NOMO-1 treated with dmso at 0.1 percent for 144 hours (cell line): ENCODE measurements at regions not wholly inside any gene's neighbourhood (a gene's known extent, or its start where the extent isn't known, plus 50 kb on each side); places are given as distances from the start of the nearest gene placed in this dataset.

ENCODE experiments used
- DNase-seq: peaks from one replicate; lab custom pipeline; 2025; ENCODE audit not compliant: unreplicated experiment; lab: John Stamatoyannopoulos, UW

DNA sequence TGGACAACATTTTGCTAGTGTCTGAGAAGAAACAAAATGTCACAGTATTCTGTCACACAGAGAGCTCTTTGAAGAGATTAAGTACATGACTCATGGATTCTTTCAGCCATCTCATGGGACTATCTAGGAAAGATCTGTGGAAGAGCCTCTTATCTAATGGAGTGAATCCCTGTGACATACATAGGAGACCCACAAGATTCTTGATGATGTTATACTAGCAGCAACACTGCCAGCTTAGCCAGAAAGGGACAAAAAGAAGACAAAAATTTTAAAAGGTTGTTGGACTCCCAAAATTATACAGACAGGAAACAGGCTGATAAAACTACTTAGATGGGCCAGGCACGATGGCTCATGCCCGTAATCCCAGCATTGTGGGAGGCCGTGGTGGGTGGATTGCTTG lies 143.3 kb upstream of the MGAT5 start:
- DNase-seq, result no peak

DNA sequence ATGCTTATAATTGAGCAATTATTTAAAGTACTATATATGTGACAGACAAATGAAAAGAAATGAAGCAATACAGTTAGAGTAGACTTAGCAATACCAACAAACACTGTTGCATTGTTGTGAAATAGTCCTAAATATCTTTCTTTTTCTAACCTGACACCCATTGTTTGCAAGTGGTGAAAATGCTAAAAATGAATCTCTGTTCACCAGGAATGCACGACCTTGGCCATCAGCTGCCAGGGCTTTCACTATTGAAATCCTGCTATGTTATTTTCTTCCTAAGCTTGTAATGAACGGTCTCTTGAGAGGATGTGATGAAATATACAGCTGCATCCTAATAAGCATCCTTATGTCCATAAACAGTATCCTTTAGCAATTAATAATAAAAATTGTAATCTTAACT lies 136.2 kb upstream of the MGAT5 start:
- no peak for DNase-seq

GRCh38 chr2:134118279-134119116 lies 135.4 kb upstream of the MGAT5 start:
- peak; percentile 67 for DNase-seq

DNA sequence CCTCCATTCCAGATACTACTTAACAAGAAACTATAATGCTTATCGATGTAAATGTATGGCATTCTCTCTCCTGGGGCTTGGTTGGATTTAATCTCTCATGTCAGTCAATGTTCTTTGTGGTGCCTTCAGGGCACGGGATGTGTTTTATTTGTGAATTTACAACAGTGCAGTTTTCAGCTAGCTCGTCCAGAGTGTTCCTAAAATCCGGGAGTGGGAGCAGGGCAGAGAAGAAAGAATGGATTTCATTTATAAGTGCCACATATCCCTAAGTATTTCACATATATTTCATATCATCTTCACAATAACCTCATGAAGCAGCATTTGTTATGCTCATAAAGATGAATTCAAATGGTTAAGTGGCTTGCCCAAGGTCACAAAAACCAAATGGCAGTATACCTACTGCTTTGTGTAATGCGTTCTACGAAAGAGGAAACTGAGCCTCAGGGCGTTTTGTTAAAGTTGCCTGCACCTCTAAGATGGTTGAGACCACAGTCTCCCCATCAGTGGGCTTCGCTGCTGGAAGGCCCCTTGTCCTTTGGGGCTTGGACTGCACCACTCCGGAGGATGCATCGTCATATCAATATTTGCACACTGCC lies 134.7 kb upstream of the MGAT5 start:
- peak; percentile 65 for DNase-seq

DNA sequence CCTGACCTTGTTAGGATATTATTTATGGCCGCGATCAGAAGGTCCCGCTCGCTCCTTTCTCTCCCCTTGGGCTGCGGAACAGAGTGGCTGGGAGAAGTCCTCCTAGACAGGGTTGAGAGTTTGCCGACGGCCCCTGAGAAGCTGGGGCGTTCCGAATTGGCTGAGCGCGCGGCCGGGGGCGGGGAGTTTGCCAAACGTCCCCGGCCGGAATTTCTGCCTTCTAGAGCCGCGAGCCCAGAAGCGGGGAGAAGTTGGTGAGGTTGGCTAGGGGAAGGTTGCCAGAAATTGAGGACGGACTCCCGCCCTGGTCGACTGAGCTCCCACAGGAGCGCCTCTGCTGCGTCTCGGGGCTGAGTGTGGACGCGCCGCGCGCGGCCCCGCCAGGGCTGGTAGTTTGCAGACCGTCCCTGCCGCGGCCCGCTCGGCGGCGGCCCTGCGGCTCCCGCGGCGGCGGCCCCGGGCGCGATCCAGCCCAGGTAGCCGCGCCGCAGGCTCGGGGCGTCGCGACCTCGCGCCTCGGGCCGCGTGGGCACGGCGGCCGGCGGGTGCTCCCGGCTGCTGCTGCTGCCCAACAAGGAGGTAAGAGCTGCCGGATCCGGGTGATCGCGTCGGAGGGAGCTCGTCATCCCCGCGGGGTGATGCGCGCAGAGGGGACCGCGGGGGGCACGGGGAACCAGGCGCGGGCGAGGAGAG lies 134.0 kb upstream of the MGAT5 start:
- peak; percentile 89 for DNase-seq

- no peak for DNase-seq
Observed at GRCh38 chr2:134120406-134120732, 133.5 kb upstream of the MGAT5 start.

- peak; percentile 32 for DNase-seq
Observed at GRCh38 chr2:134120733-134121630, 132.9 kb upstream of the MGAT5 start.

GRCh38 chr2:134122610-134123009 lies 131.3 kb upstream of the MGAT5 start:
- DNase-seq, result no peak

GRCh38 chr2:134123332-134123731 lies 130.5 kb upstream of the MGAT5 start:
- DNase-seq, result no peak

DNA sequence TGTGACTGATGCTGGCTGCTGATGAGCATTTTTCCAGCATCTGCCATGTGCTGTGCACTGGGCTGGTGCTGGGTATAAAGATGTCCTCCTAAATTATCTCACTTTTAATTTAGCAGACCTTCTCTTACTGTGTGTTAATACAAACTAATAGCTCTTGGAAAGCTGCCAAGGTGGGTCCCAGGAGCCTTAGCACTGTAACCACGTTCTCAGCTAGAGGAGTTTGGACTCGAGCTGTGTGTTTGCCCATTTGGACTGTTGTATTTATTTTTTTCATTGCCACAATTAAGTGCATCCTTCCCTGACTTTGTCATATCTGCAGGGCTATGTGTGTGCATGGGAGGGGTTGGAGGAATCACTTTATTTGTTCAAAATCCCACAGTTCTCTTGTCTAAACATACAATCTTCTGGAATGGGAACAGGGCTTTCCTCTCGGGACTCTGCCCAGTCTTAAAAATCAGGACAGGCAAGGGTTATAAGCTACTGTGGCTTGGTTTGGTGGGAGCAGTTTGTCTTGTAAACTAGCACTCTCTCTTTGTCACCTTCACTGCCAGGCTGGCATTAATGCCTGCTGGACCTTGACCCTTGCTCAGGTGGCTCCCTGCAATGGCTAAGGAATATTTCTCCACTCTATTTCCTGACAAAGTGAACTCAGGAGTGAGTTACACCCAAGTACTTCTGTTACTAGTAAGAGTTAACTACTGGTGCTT lies 129.7 kb upstream of the MGAT5 start:
- no peak for DNase-seq

DNA sequence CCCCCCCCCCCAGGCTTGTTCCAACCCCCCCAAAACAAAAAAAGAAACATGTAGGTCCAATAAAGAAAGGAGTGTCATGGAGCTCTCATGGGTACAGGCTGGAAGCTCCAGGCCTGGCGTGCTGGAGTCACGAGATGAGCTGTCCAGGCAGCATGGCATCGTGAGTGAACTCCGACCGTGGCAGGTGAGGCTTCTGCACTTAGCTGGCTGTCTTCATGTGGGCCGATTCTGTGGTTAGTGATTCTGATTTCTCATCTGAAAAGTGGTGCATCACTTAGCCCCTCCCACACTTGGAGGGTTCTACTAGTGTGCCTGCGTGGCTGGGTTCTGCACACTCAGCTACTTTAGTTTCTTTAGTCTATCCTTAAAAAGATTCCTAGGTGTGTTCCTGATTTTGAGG lies 126.4 kb upstream of the MGAT5 start:
- DNase-seq, result no peak

GRCh38 chr2:134128746-134129145 lies 125.1 kb upstream of the MGAT5 start:
- DNase-seq, result no peak

- DNase-seq, result no peak
Observed at GRCh38 chr2:134129900-134130537, 123.9 kb upstream of the MGAT5 start.

GRCh38 chr2:134131681-134132489 lies 122.0 kb upstream of the MGAT5 start:
- no peak for DNase-seq

- no peak for DNase-seq
Observed at GRCh38 chr2:134132490-134132857, 121.4 kb upstream of the MGAT5 start.

GRCh38 chr2:134133622-134134312 lies 120.1 kb upstream of the MGAT5 start:
- no peak for DNase-seq

DNA sequence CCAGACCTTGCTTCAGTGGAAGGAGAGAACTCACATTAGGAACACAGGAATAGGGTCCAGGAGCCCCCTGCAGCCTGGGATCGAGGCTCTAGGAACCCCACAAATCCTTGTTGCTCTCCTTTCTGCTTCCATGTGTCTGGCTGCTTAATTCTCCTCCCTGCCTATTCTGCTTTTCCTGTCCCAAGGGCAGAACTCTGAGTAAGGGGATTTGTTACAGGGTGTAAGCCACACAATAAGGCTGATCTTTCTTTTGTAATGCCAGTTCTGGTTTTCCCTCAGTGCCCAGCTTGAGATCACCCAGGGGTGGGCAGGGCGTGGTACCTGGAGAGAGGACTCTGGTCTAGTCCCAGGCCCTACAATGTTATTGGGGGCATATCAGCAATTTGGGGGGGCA lies 119.6 kb upstream of the MGAT5 start:
- no peak for DNase-seq

GRCh38 chr2:134134827-134135226 lies 119.0 kb upstream of the MGAT5 start:
- DNase-seq, result no peak

DNA sequence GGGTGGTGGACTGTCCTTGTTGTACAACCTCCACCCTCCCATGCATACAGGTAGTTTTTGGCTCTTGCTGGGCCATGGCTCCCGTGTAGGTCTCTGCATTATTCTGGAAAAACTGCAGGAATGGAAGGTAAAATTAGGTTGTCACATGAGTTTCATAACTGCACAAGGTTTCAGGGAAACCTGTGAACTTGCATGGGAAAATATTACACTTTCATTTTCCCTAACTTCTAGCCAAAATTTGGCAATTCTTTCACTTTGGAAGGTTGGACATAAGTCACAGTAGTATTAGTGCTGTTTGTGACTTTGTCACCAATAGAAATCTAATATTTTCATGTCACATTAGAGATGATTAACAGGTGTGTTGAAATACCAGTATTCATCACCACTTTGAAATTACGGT lies 118.1 kb upstream of the MGAT5 start:
- DNase-seq, result no peak
